ENCODE measurements at regions not wholly inside any gene's neighbourhood (a gene's known extent, or its start where the extent isn't known, plus 50 kb on each side); places are given as distances from the start of the nearest gene placed in this dataset.

GRCh38 chr10:29114141-29114540 lies 174.7 kb upstream of the LYZL1 start (continued):
- TF ChIP-seq TARDBP (IDR thresholded peaks at IDR 0.05; ENCODE audit: borderline replicate concordance) = no peak
- TF ChIP-seq, protein P1, sequence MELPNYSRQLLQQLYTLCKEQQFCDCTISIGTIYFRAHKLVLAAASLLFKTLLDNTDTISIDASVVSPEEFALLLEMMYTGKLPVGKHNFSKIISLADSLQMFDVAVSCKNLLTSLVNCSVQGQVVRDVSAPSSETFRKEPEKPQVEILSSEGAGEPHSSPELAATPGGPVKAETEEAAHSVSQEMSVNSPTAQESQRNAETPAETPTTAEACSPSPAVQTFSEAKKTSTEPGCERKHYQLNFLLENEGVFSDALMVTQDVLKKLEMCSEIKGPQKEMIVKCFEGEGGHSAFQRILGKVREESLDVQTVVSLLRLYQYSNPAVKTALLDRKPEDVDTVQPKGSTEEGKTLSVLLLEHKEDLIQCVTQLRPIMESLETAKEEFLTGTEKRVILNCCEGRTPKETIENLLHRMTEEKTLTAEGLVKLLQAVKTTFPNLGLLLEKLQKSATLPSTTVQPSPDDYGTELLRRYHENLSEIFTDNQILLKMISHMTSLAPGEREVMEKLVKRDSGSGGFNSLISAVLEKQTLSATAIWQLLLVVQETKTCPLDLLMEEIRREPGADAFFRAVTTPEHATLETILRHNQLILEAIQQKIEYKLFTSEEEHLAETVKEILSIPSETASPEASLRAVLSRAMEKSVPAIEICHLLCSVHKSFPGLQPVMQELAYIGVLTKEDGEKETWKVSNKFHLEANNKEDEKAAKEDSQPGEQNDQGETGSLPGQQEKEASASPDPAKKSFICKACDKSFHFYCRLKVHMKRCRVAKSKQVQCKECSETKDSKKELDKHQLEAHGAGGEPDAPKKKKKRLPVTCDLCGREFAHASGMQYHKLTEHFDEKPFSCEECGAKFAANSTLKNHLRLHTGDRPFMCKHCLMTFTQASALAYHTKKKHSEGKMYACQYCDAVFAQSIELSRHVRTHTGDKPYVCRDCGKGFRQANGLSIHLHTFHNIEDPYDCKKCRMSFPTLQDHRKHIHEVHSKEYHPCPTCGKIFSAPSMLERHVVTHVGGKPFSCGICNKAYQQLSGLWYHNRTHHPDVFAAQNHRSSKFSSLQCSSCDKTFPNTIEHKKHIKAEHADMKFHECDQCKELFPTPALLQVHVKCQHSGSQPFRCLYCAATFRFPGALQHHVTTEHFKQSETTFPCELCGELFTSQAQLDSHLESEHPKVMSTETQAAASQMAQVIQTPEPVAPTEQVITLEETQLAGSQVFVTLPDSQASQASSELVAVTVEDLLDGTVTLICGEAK (IDR thresholded peaks at IDR 0.05; ENCODE audit: borderline replicate concordance) = no peak
- TF ChIP-seq GABPA (IDR thresholded peaks at IDR 0.05; ENCODE audit: low read depth) = no peak

GRCh38 chr10:29117781-29118180 lies 171.1 kb upstream of the LYZL1 start:
- no peak for FAIRE-seq
- no peak for DNase-seq (ENCODE audit: low read depth, low spot score)
- intact Hi-C loops (cut with micrococcal nuclease; ENCODE audit: unreplicated experiment) = no loop called here
- H3K4me2 ChIP-seq (ENCODE audit: control insufficient read depth, insufficient read depth) = no peak overlapping the region
- no peaks in the 10 kb centered on the region for H3K36me3 ChIP-seq (ENCODE audit: control insufficient read depth in 2 of 2, insufficient read depth in 2 of 2, low read length in 1 of 2)
- H3K9ac ChIP-seq (ENCODE audit: control insufficient read depth, insufficient read depth, low read length) = no peak overlapping the region
- no peak overlapping the region for H3K27ac ChIP-seq (ENCODE audit: control insufficient read depth, insufficient read depth)
- no peaks in the 10 kb centered on the region for H3K27me3 ChIP-seq (replicated peaks in 1 of 2; ENCODE audit: control insufficient read depth in 2 of 2, insufficient read depth in 2 of 2, low read length in 1 of 2)
- POLR2A ChIA-PET = no interaction called here
- H2AFZ ChIP-seq (ENCODE audit: control insufficient read depth, low read depth, low read length) = no peak overlapping the region
- H4K20me1 ChIP-seq (ENCODE audit: control insufficient read depth, insufficient read depth) = no peaks in the 10 kb centered on the region
- in situ Hi-C loops (cut with MboI) = loop anchor here (25.0 kb wide), 1 partner anchor 105 kb away; no protein-coding TSS in a partner anchor
- SMC1A ChIA-PET (ENCODE audit: uncharacterized antibody, unreplicated experiment) = no interaction called here
- CTCF ChIA-PET = interaction anchor here (0.6 to 1.0 kb wide), 3 partner anchors 10 to 215 kb away, joined by 3 to 4 read pairs (median 3); no protein-coding TSS in a partner anchor
- no peaks in the 10 kb centered on the region; the same call in 1 of the 3 replicates for H3K9me3 ChIP-seq (replicated peaks; ENCODE audit: control insufficient read depth, insufficient read depth, low read length)
- H3K79me2 ChIP-seq (ENCODE audit: control insufficient read depth, insufficient read depth, low read length) = no peaks in the 10 kb centered on the region
- no peak overlapping the region for H3K4me3 ChIP-seq
- ATAC-seq = no peak
- H3K4me1 ChIP-seq (ENCODE audit: control insufficient read depth, insufficient read depth, low read length) = no peaks in the 10 kb centered on the region
- BruUV-seq (replicated peaks) = no TSS peak
- RAD21 ChIA-PET (ENCODE audit: unreplicated experiment) = no interaction called here
- TF ChIP-seq RCOR1 (conservative IDR thresholded peaks at IDR 0.05; ENCODE audit: low read depth, low read length) = no peak
- no peak for TF ChIP-seq MTA2 (IDR thresholded peaks at IDR 0.05; ENCODE audit: low read depth)
- TF ChIP-seq ZNF592 (IDR thresholded peaks at IDR 0.05) = no peak
- TF ChIP-seq SIN3A (IDR thresholded peaks at IDR 0.05; ENCODE audit: low read depth, low read length) = no peak
- TF ChIP-seq BMI1 (IDR thresholded peaks at IDR 0.05; ENCODE audit: borderline replicate concordance) = no peak
- no peak for TF ChIP-seq MXI1 (IDR thresholded peaks at IDR 0.05; ENCODE audit: low read depth, low read length)
- TF ChIP-seq CUX1 (IDR thresholded peaks at IDR 0.05; ENCODE audit: insufficient replicate concordance, low read depth, low read length) = no peak

All from GM12878 (cell line).